Effector memory CD4-positive, alpha-beta T cell (primary cell): ENCODE measurements at regions not wholly inside any gene's neighbourhood (a gene's known extent, or its start where the extent isn't known, plus 50 kb on each side); places are given as distances from the start of the nearest gene placed in this dataset.

Experiments used
- DNase-seq, 3 donors: peaks; one replicate each; pipeline ENCODE4 v3.0.0-alpha.2; 2020
- H3K27ac ChIP-seq: 2 replicates; pipeline ENCODE4 v1.7.0; 2013; ENCODE audit warnings: mild to moderate bottlenecking, low read length, moderate library complexity; ENCODE audit not compliant: insufficient read depth, poor library complexity, severe bottlenecking
- H3K27me3 ChIP-seq: replicated peaks from 2 replicates; pipeline ENCODE4 v1.7.0; 2013; ENCODE audit warnings: mild to moderate bottlenecking, low read length; ENCODE audit not compliant: insufficient read depth, control insufficient read depth, poor library complexity, severe bottlenecking
- H3K36me3 ChIP-seq: 2 replicates; pipeline ENCODE4 v1.7.0; 2013; ENCODE audit warnings: mild to moderate bottlenecking, low read length, moderate library complexity; ENCODE audit not compliant: control insufficient read depth, insufficient read depth
- H3K4me1 ChIP-seq: 2 replicates; pipeline ENCODE4 v1.7.0; 2013; ENCODE audit warnings: low read length, mild to moderate bottlenecking; ENCODE audit not compliant: control insufficient read depth, insufficient read depth, poor library complexity, severe bottlenecking
- H3K4me3 ChIP-seq: 2 replicates; pipeline ENCODE4 v1.7.0; 2013; ENCODE audit warnings: low read length, low read depth, mild to moderate bottlenecking; ENCODE audit not compliant: insufficient read depth, poor library complexity, severe bottlenecking
- H3K9me3 ChIP-seq: 2 replicates; pipeline ENCODE4 v1.7.0; 2013; ENCODE audit warnings: mild to moderate bottlenecking, low read length, moderate library complexity; ENCODE audit not compliant: control insufficient read depth

DNA sequence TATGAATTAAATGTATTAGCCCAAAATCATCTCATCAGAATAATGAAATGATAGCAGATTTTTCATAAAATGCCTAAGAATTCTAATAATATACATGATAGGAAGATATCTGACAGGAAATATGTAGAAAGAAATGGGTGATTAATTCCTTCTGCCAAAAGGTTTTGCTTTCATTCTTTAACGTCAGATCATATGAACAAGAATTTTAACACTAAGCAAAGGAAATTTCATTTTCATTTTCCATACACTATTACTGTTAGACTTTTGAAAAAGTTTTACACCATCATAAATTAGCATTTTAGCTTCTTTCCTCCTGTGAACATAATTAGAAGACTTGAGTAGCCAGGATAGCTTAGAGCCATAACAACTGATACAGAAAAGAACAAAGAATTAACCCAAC, 1099.9 kb downstream of the NSUN3 start:
- H3K36me3 ChIP-seq = no peaks in the 10 kb centered on the region
- DNase-seq = no peak
- no peak overlapping the region for H3K27ac ChIP-seq
- no peaks in the 10 kb centered on the region for H3K9me3 ChIP-seq
- no peak overlapping the region for H3K4me3 ChIP-seq
- H3K27me3 ChIP-seq = no peaks in the 10 kb centered on the region
- H3K4me1 ChIP-seq = no peaks in the 10 kb centered on the region

DNA sequence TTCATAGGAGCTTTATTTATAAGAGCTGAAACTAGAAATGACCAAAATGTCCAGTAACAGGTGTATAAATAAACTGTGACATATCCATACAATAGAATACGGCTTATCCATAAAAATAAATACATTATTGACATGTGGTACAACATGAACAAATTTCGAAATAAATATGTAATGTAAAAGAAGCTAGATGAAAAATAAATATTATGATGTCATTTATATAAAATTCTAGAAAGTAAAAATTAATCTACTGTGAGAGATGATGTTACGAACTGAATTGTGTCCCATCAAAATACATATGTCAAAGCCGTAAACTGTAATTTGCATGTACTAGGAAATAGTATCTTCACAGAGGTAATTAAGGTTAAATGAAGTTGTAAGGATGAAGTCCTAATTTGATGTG, 1104.9 kb downstream of the NSUN3 start:
- no peaks in the 10 kb centered on the region for H3K36me3 ChIP-seq
- H3K4me3 ChIP-seq = no peak overlapping the region
- no peaks in the 10 kb centered on the region for H3K4me1 ChIP-seq
- H3K27ac ChIP-seq = no peak overlapping the region
- no peaks in the 10 kb centered on the region for H3K27me3 ChIP-seq
- no peak for DNase-seq
- no peaks in the 10 kb centered on the region for H3K9me3 ChIP-seq

DNA sequence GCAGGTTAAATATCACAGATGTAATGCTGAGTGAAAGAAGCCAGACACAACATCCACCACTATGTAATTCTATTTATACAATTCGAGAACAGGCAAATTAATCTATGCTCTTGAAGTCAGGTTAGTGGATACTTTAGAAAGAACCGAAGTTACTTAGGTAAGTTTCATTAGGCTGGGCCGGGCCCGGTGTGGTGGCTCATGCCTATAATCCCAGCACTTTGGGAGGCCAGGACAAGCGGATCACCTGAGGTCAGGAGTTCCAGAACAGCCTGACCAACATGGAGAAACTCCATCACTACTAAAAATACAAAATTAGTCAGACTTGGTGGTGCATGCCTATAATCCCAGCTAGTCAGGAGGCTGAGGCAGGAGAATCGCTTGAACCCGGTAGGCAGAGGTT, 1105.7 kb downstream of the NSUN3 start:
- no peaks in the 10 kb centered on the region for H3K36me3 ChIP-seq
- H3K4me1 ChIP-seq = no peaks in the 10 kb centered on the region
- no peak overlapping the region for H3K27ac ChIP-seq
- H3K9me3 ChIP-seq = no peaks in the 10 kb centered on the region
- H3K4me3 ChIP-seq = no peak overlapping the region
- H3K27me3 ChIP-seq = no peaks in the 10 kb centered on the region
- DNase-seq = no peak

DNA sequence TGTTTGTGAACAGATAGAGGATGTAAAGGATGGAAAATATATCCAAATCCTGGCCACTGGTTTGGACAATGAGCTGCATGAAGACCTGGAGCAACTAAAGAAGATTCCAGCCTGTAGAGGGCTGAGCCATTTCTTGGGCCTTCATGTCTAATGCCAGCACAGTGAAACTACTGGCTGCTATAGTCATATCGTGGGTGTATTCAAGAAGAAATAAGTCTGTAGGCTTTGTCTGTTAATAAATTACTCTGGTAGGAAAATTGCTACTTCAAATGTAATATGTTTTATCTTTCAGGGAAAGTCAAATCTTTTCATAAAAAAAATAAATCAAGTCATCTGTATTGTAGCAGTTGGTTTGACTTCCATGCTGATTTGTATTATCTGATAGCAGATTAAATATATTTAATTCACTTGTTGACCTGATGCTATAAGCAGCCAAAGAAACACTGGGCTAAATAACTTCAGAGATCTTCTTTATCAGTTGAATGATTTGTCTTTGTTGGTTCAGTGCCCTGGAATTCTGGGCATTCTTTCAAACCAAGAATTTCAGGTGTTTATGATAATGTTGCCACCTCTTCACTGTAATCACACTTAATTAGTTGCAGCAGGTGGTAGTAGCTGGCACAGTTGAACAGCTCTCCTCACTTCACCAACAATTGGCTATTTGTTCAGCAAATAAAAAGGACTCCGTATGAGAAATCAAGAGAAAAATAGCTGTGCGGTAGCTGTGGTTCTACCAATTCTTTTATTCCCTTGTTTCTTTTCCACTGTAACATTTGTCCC, 1109.5 kb downstream of the NSUN3 start:
- Histone ChIP-seq H3K36me3 (no peaks in the 10 kb centered on the region), H3K4me3 (no peak overlapping the region), H3K4me1 (no peaks in the 10 kb centered on the region), H3K27ac (no peak overlapping the region), H3K27me3 (no peaks in the 10 kb centered on the region), H3K9me3 (no peaks in the 10 kb centered on the region)
- no peak for DNase-seq

DNA sequence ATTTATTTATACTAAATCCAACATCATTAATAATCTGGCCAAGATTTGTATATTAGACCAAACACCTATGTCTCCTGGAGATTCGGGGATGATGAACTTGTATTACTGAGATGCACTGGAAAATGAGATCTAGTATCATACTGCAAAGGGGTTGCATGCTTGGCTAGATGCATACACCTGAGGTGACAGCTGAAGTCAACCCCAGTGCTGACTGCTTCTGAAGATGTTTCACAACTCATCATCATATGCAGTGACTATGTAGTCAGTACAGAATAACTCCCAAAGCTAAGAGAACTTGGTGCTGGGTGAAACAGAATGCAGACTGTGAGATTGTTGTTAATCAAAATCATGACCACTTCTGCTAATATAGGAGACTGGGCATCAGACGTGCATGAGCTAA, 1114.2 kb downstream of the NSUN3 start:
- H3K9me3 ChIP-seq = no peaks in the 10 kb centered on the region

DNA sequence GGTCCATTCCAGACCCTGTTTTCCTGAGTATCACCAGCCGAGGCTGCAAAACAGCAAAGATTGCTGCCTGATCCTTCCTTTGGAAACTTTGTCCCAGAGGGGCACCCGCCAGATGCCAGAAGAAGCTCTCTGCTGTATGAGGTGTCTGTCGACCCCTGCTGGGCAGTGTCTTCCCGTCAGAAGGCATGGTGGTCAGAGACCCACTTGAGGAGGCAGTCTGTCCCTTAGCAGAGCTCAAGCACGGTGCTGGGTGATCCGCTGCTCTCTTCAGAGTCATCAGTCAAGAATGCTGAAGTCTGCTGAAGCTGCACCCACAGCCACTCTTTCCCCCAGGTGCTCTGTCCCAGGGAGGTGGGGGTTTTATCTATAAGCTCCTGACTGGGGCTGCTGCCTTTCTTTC, 1121.2 kb downstream of the NSUN3 start:
- Histone ChIP-seq H3K36me3 (no peaks in the 10 kb centered on the region), H3K9me3 (no peaks in the 10 kb centered on the region), H3K27ac (no peak overlapping the region), H3K4me3 (no peak overlapping the region), H3K4me1 (no peaks in the 10 kb centered on the region), H3K27me3 (no peaks in the 10 kb centered on the region)
- no peak for DNase-seq

More for the DNA sequence above, 1114.2 kb downstream of the NSUN3 start:
- no peaks in the 10 kb centered on the region for H3K36me3 ChIP-seq
- H3K27me3 ChIP-seq = no peaks in the 10 kb centered on the region
- DNase-seq = no peak
- H3K27ac ChIP-seq = no peak overlapping the region
- no peaks in the 10 kb centered on the region for H3K4me1 ChIP-seq
- no peak overlapping the region for H3K4me3 ChIP-seq

DNA sequence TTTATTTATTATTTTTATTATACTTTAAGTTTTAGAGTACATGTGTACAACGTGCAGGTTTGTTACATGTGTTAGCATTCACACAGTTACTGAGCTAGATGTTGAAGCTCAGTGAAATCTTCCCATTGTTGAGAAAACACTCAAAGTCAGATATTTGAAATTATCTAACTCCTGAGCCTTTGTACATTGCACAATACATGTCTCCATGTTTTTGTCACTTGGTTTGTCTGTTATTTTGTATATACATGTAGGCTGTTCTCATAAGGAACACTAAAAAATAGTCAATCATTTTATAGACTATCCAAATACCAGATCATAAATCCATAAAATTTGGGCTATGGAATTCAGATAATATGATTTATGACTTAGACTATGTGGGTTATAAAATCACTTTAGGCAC, 1126.5 kb downstream of the NSUN3 start:
- no peaks in the 10 kb centered on the region for H3K4me1 ChIP-seq
- H3K4me3 ChIP-seq = no peak overlapping the region
- no peaks in the 10 kb centered on the region for H3K9me3 ChIP-seq
- H3K27me3 ChIP-seq = no peaks in the 10 kb centered on the region
- H3K27ac ChIP-seq = no peak overlapping the region
- no peak for DNase-seq
- H3K36me3 ChIP-seq = no peaks in the 10 kb centered on the region

DNA sequence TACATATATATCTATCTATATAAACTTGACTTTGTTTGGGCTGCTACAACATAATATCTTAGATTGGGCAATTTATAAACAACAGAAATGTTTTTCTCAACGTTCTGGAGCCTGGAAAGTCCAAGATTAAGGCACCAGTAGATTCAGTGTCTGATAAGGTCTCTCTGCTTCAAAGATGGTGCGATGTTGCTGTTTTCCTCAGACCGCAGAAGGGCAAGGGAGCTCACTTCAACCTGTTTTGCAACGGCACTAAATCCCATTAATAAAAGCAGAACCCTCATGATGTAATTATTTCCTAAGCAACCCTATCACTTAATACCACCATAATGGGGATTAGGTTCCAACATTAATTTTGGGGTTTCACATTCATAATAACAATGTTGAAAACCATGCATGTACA, 1134.8 kb downstream of the NSUN3 start:
- Histone ChIP-seq H3K27ac (no peak overlapping the region), H3K9me3 (no peaks in the 10 kb centered on the region), H3K4me1 (no peaks in the 10 kb centered on the region), H3K36me3 (no peaks in the 10 kb centered on the region), H3K4me3 (no peak overlapping the region), H3K27me3 (no peaks in the 10 kb centered on the region)
- no peak for DNase-seq

DNA sequence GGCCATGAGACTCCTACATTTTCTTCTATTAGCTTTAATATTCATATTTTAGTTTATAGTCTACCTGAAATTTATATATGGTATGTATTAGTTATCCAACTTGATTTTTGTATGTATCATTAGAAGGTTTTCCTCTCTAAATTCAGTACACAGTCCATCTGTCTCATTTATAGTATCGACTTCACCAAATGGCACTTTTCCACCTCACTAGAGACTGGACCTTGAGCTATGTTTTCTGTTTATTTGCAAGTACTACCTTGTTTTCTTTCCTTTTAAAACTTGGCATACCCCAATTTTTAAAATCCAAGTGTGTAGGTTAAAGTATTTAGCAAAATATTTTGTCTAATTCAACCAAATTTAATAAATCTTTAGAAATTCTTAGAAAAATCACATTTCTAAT, 1137.5 kb downstream of the NSUN3 start:
- Histone ChIP-seq H3K27ac (no peak overlapping the region), H3K9me3 (no peaks in the 10 kb centered on the region), H3K4me3 (no peak overlapping the region), H3K27me3 (no peaks in the 10 kb centered on the region), H3K4me1 (no peaks in the 10 kb centered on the region), H3K36me3 (no peaks in the 10 kb centered on the region)
- no peak for DNase-seq

DNA sequence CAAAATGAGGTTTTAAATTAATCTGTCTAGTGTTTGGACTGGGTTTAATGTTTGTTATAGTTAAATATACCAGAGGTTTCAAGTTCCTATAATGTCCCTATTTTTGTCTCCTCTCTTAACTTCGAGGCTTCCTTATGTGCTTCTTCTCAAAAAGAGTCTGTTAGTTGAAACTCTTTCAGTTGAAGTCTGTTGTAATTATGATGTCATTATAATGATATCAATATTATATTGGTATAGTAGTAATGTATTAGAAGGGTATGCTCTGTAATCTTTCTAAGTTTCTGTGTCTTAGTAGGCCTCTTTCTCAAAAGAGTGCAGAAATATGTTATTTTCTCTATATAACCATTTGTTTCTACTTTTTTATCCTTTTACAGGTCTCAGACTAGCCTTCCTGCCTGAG, 1148.0 kb downstream of the NSUN3 start:
- H3K27ac ChIP-seq = no peak overlapping the region
- DNase-seq = no peak
- no peaks in the 10 kb centered on the region for H3K4me1 ChIP-seq
- H3K4me3 ChIP-seq = no peak overlapping the region
- H3K9me3 ChIP-seq = no peaks in the 10 kb centered on the region
- no peaks in the 10 kb centered on the region for H3K36me3 ChIP-seq
- H3K27me3 ChIP-seq = no peaks in the 10 kb centered on the region
